GM21390 (cell line): ENCODE measurements at regions not wholly inside any gene's neighbourhood (a gene's known extent, or its start where the extent isn't known, plus 50 kb on each side); places are given as distances from the start of the nearest gene placed in this dataset.
"Not testable (repeated sequence)": the region's sequence is repeated elsewhere in the genome, so short reads cannot be mapped to it uniquely, and the experiment has no call there.

Source experiments
- ATAC-seq: cut with Tn5 transposase; IDR thresholded peaks from one replicate; pipeline ENCODE4 v1.9.1; 2021; ENCODE audit not compliant: unreplicated experiment

GRCh38 chrX:77127571-77127970, 319.6 kb upstream of the FGF16 start:
- ATAC-seq: not testable (repeated sequence)

DNA sequence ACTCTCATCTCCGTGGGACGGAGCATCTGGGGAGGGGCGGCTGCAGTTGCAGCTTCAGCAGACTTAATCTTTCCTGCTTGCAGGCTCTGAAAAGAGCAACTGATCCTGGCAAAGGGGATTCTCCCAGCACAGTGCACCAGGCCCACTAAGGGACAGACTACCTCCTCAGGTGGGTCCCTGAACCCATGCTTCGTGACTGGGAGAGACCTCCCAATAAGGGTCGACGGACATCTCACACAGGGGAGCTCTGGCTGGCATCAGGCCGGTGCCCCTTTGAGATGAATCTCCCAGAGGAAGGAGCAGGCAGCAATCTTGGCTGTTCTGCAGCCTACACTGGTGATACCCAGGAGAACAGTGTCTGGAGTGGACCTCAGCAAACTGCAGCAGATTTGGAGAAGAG, 303.3 kb upstream of the FGF16 start:
- ATAC-seq: no peak

GRCh38 chrX:77160301-77160700, 286.9 kb upstream of the FGF16 start:
- ATAC-seq: no peak

- ATAC-seq: no peak
These were observed 284.4 kb upstream of the FGF16 start for GRCh38 chrX:77162777-77163176.

- ATAC-seq: no peak
These were observed 279.2 kb upstream of the FGF16 start for GRCh38 chrX:77167993-77168392.

DNA sequence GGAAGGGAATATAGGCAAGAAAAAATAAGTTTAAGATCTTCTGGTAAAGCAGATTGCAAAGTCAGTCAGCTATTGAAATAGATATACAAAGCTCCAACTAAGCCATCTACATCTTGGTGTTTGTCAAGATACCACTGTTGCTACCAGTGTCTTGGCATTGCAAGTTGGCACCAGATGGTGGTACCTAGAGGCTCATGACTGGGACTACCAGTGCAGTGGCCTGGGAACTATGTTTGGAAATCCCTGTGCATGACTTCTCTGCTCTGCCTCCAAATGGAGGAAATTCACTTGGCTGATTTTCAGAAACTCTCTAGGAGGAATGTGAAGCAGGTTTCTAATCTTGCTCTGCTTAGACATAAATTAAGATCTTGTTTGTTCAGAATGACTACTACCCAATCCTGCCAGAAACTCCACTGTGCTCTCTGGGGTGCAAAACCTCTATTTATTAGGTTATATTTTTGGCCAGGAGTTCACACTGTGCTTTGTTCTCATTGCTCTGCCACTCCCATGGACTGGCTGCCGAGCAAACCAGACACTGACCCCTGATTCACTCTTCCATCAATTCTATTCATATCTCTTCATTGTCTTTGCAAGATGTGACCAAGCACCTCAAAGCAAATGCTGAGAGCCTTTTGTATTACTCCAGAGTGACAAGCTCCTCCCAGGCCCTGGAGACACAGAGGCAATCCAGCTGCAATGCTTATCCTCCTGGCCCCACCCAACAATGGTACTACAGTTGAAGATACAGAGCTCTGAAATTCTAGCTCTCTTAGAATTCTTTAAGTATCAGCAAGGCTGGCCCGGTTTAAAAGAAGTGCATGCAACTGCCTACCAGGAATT, 272.3 kb upstream of the FGF16 start:
- ATAC-seq: no peak

DNA sequence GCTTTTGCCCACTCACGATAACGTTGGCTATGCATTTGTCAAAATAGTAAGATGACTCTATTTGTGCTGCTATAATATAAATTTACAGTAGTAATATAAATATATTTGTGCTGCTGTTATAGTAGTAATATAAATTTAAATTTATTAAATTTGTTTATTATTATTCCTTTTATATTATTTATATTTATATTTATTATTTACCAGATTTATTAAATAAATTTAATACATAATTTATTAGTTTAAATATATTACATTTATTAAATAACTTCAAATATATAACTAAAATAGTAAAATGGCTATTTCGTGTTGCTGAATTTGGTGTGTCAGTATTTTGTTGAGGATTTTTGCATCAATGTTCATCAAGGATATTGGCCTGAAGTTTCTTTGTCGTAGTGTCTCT, 246.5 kb upstream of the FGF16 start:
- no peak for ATAC-seq

- no peak for ATAC-seq
These were observed 224.1 kb upstream of the FGF16 start for GRCh38 chrX:77223046-77223445.

DNA sequence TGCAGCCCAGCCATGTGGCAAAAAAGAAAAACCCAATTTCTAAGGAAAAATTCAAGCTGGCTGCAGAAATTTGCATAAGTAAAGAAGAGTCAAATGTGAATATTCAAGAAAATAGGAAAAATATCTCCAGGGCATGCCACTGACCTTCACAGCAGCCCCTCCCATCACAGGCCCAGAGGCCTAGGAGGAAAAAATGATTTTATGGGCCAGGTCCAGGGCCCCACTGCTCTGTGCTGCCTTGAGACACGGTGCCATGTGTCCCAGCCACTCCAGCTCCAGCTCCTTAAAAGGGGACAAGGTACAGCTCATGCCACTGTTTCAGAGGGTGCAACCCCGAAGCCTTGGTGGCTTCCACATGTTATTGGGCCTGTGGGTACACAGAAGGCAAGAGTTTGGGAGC, 182.7 kb upstream of the FGF16 start:
- ATAC-seq: no peak

DNA sequence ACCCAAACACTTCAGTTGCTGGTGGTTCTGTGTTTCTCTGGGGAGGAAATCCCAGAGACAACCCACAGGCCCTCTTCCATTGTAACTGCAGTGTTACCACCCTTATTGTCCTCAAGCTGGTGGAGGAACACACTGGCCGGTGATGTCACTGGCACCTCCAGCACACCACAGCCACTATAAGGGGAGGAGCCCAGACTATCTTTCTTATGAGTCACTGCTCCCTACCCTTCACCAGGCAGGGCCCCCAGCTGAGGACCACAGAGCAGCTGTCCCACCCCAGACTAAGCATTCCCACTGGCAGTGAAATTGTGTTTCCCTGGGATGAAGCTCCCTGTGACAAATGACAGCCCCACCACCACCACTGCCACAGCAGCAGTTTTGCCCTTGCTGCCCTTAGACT, 171.8 kb upstream of the FGF16 start:
- no peak for ATAC-seq

GRCh38 chrX:77276742-77277141, 170.4 kb upstream of the FGF16 start:
- no peak for ATAC-seq

DNA sequence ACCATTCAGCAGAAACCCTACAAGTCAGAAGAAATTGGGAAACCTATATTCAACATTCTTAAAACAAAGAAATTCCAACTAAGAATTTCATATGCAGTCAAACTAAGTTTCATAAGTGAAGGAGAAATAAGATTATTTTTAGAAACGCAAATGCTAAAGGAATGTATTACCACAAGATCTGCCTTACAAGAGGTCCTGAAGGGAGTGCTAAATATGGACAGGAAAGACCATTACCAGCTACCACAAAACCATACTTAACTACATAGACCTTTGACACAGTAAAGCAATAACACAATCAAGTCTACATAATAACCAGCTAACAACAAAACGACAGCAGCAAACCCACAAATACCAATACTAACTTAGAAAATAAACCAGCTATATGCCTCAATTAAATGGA, 169.3 kb upstream of the FGF16 start:
- no peak for ATAC-seq

GRCh38 chrX:77279373-77279772, 167.8 kb upstream of the FGF16 start:
- not testable (repeated sequence) for ATAC-seq

DNA sequence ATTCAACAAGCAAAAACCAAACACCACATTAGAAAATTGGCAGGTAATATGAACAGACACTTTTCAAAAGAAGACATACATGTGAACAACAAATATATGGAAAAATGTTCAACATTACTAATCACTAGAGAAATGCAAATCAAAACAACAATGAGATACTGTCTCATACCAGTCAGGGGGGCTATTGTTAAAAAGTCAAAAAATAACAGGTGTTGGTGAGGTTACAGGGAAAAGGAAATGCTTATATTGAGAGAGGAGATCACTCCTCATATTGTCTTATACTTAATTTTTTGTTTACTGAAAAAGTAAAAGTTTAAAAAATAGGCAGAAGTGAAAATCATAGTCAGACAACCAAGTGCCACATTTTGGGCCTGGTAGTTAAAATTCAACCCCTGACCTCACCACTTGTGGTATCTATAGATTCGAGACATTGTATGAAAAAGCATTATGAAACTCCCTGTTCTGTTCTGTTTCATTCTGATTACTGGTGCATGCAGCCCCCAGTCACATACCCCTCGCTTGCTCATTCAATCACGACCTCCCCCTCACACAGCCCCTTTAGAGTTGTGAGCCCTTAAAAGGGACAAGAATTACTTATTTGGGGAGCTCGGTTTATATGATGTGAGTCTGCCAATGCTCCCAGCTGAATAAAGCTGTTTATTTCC, 153.7 kb upstream of the FGF16 start:
- ATAC-seq: no peak

DNA sequence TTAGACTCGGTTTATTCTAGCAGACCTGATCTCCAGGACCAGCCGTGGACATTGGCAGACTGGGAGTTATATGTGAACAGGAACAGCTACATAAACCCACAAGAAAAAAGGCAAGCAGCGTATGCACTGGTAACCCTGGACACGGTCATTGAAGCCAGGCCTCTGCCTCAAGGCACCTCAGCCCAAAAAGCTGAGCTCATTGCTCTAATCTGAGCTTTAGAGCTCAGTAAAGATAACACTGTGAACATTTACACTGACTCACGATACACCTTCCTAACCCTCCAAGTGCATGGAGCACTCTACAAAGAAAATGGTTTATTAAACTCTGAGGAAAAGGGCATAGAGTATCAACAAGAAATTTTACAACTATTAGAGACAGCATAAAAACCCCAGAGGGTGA, 148.9 kb upstream of the FGF16 start:
- ATAC-seq: no peak

DNA sequence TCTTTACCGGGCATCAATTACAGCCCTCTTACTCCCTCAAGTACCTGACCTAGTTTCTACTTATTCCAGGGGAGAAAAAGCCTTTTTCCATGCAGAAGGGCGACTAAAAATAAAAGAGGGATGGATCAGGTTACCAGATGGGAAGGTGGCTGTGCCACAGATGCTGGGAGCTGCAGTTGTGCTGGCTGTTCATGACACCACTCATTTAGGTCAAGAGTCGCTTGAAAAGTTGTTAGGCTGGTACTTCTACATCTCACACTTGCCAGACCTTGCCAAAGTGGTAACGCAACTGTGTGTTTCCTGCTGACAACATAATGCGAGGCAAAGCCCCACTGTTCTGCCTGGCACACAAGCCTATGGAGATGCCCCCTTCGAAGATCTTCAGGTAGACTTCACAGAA, 148.4 kb upstream of the FGF16 start:
- no peak for ATAC-seq

- ATAC-seq: no peak
These were observed 147.6 kb upstream of the FGF16 start for GRCh38 chrX:77299549-77299948.

DNA sequence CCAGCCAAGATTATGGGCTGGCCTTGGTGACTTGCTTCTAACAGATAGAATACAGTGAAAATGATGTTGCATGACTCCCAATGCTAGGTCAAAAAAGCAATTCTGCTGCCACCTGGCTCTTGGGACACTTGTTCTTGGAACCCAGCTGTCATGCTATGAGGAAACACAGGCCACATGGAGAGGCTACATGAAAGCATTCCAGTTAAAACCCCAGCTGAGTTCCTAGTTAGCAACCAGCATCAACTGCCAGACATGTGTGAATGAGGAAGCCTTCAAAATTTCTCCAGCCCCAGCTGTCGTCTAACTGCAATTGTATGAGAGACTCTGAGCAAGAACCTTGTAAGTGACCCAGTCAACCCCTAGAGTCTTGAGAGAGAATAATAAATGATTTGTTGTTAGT, 105.2 kb upstream of the FGF16 start:
- ATAC-seq: no peak

- no peak for ATAC-seq
These were observed 100.3 kb upstream of the FGF16 start for GRCh38 chrX:77346859-77347258.

DNA sequence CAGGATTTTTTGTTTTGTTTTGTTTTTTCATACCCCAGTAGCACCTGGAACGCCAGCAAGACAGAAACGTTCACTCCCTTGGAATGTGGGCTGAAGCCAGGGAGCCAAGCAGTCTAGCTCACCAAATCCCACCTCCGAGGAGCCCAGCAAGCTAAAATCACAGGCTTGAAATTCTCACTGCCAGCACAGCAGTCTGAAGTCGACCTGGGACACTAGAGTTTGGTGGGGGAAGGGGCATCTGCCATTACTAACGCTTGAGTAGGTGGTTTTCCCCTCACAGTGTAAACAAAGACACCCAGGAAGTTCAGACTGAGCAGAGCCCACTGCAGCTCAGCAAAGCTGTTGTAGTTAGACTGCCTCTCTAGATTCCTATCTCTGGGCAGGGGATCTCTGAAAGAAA, 99.6 kb upstream of the FGF16 start:
- no peak for ATAC-seq

DNA sequence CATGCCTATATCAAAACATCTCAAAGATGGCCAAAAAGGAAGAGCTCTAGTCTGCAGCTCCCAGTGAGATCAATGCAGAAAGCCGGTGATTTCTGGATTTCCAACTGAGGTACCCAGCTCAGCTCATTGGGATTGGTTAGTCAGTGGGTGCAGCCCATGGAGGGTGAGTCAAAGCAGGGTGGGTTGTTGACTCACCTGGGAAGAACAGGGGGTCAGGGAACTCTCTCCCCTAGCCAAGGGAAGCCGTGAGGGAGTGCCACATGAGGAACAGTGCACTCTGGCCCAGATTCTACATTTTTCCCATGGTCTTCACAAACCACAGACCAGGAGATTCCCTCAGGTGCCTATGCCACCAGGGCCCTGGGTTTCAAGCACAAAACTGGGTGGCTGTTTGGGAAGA, 57.3 kb upstream of the FGF16 start:
- no peak for ATAC-seq

DNA sequence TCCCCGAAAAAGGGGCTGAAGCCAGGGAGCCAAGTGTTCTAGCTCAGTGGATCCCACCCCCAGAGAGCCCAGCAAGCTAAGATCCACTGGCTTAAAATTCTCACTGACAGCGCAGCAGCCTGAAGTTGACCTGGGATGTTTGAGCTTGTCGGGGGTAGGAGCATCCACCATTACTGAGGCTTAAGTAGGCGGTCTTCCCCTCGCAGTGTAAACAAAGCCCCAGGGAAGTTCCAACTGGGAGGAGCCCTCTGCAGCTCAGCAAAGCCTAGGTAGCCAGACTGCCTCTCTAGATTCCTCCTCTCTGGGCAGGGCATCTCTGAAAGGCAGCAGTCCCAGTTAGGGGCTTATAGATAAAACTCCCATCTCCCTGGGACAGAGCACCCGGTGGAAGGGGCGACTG, 56.8 kb upstream of the FGF16 start:
- not testable (repeated sequence) for ATAC-seq

DNA sequence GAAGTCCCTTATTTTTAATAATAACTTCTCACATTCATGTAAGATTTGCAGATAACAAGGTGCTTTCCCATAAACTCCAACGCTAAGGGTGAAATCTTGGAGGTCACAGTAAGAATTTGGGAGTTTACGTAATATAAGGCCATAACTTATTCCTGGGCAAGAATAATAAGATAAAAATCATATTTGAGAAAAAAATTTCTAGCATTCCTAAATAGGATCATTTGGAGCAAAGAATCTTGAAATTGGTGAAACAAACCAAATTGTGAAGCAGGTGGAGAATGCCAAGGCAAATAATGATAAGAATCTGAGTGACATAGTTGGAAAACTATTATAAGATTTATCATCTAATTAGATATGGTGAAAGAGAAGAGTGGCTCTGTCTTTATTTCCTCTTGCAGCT, 50.4 kb upstream of the FGF16 start:
- ATAC-seq: no peak
